HepG2 (cell line): ENCODE measurements at regions not wholly inside any gene's neighbourhood (a gene's known extent, or its start where the extent isn't known, plus 50 kb on each side); places are given as distances from the start of the nearest gene placed in this dataset.
A peak's percentile ranks its signal among the peaks of the same experiment; 100 is the strongest.

Experiments
- ATF2 ChIP-seq: sonication (generic); formaldehyde crosslinking; IDR thresholded peaks from 2 replicates; pipeline ENCODE4 v1.4.0; 2020; ENCODE audit warnings: missing genetic modification reagents
- ELF3 ChIP-seq: IDR thresholded peaks from 2 replicates; pipeline ENCODE4 v1.6.1; 2016; ENCODE audit warnings: missing genetic modification reagents, missing compliant biosample characterization
- HDAC2 ChIP-seq: sonication (generic); formaldehyde crosslinking; IDR thresholded peaks from 2 replicates; pipeline ENCODE4 v1.4.0; 2020; ENCODE audit warnings: missing genetic modification reagents
- HNF1A ChIP-seq, 2 experiments: sonication (generic) in 1 of 2; formaldehyde crosslinking in 1 of 2; IDR thresholded peaks; 2 replicates each; pipeline versions ENCODE4 v1.4.0 to v1.6.1; 2016 to 2020; ENCODE audit warnings: borderline replicate concordance in 1 of 2, low read depth in 1 of 2, mild to moderate bottlenecking in 1 of 2, missing genetic modification reagents in 1 of 2
- HNF4A ChIP-seq: sonication (generic); formaldehyde crosslinking; IDR thresholded peaks from 2 replicates; pipeline ENCODE4 v1.4.0; 2020; ENCODE audit warnings: missing genetic modification reagents
- IRX3 ChIP-seq: sonication (generic); formaldehyde crosslinking; IDR thresholded peaks from 2 replicates; pipeline ENCODE4 v1.8.1; 2023; ENCODE audit warnings: mild to moderate bottlenecking, low read depth, missing genetic modification reagents, borderline replicate concordance
- NCOR1 ChIP-seq: fragments of 200-600 bp; sonication (generic); IDR thresholded peaks from 2 replicates; pipeline ENCODE4 v1.7.0; 2017; ENCODE audit warnings: antibody characterized with exemption, low read length, borderline replicate concordance
- RARA ChIP-seq: IDR thresholded peaks from 2 replicates; pipeline ENCODE4 v1.6.1; 2016; ENCODE audit warnings: missing genetic modification reagents, missing compliant biosample characterization
- RXRB ChIP-seq: IDR thresholded peaks from 2 replicates; pipeline ENCODE4 v1.6.1; 2016; ENCODE audit warnings: borderline replicate concordance, missing genetic modification reagents, missing compliant biosample characterization
- ZBTB39 ChIP-seq: sonication (generic); formaldehyde crosslinking; IDR thresholded peaks from 2 replicates; pipeline ENCODE4 v1.5.0; 2020; ENCODE audit warnings: missing genetic modification reagents
- ZFP36L1 ChIP-seq: sonication (generic); formaldehyde crosslinking; IDR thresholded peaks from 2 replicates; pipeline ENCODE4 v1.8.0; 2022; ENCODE audit warnings: mild to moderate bottlenecking, missing genetic modification reagents, moderate library complexity
- ZGPAT ChIP-seq: IDR thresholded peaks from 2 replicates; pipeline ENCODE4 v1.6.1; 2016; ENCODE audit warnings: mild to moderate bottlenecking
- ZNF687 ChIP-seq: sonication (generic); formaldehyde crosslinking; IDR thresholded peaks from 2 replicates; pipeline ENCODE4 v1.5.1; 2020; ENCODE audit warnings: mild to moderate bottlenecking, missing genetic modification reagents, moderate library complexity
- ZNF788 ChIP-seq: sonication (generic); formaldehyde crosslinking; IDR thresholded peaks from 2 replicates; pipeline ENCODE4 v1.5.0; 2020; ENCODE audit warnings: mild to moderate bottlenecking, missing genetic modification reagents, borderline replicate concordance
- ZNF83 ChIP-seq: sonication (generic); formaldehyde crosslinking; IDR thresholded peaks from 2 replicates; pipeline ENCODE4 v1.4.0; 2020; ENCODE audit warnings: missing genetic modification reagents, mild to moderate bottlenecking, borderline replicate concordance

GRCh38 chr1:245094954-245095353 is 59.8 kb upstream of the KIF26B start (continued):
- TF ChIP-seq HDAC2 (CRISPR knock-in tag) (peak; percentile 79), ZGPAT (CRISPR knock-in tag) (peak; percentile 35; the same call in 1 of the 2 replicates), ZNF687 (CRISPR knock-in tag) (peak; percentile 82), RXRB (CRISPR knock-in tag) (peak; percentile 99), ZNF788 (CRISPR knock-in tag) (peak; percentile 25; the same call in 1 of the 2 replicates), ZBTB39 (CRISPR knock-in tag) (no peak), RARA (CRISPR knock-in tag) (peak; percentile 91), NCOR1 (peak; percentile 38; the same call in 1 of the 2 replicates), ELF3 (CRISPR knock-in tag) (0 out of 2 replicates have a peak, but pooled peaks have one; percentile 50), HNF4A (CRISPR knock-in tag) (peak; percentile 81), HNF1A (IDR thresholded peaks at IDR 0.05; ENCODE audit: low read depth) (no peak), HNF1A (CRISPR knock-in tag; IDR thresholded peaks at IDR 0.05; ENCODE audit: borderline replicate concordance) (peak; percentile 54; the same call in 1 of the 2 replicates), ATF2 (CRISPR knock-in tag) (0 out of 2 replicates have a peak, but pooled peaks have one; percentile 27), ZNF83 (CRISPR knock-in tag) (no peak), IRX3 (CRISPR knock-in tag) (no peak), ZFP36L1 (CRISPR knock-in tag) (no peak)
